ENCODE measurements at regions not wholly inside any gene's neighbourhood (a gene's known extent, or its start where the extent isn't known, plus 50 kb on each side); places are given as distances from the start of the nearest gene placed in this dataset.
A peak's percentile ranks its signal among the peaks of the same experiment; 100 is the strongest.
"Not testable (repeated sequence)": the region's sequence is repeated elsewhere in the genome, so short reads cannot be mapped to it uniquely, and the experiment has no call there.

DNA sequence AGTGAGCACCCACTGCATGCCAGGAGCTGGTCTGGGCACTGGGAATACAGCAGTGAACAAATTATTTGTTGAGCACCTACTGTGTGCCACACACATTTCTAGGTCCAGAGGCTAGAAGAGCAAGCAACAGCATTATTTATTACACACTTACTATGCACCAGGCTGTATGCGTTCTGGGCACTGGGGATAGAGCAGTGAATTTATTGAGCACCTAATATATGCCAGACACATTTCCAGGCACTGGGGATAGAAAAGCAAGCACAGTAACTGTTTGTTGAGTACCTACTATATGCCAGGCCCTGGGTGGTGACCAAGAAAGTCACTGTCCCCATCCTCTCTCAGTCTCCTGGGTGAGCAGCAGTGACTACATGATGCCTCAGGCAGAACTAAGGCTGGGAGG is 107.5 kb upstream of the NCOR2 start:
- no peak for DNase-seq (ENCODE audit: low spot score)

DNA sequence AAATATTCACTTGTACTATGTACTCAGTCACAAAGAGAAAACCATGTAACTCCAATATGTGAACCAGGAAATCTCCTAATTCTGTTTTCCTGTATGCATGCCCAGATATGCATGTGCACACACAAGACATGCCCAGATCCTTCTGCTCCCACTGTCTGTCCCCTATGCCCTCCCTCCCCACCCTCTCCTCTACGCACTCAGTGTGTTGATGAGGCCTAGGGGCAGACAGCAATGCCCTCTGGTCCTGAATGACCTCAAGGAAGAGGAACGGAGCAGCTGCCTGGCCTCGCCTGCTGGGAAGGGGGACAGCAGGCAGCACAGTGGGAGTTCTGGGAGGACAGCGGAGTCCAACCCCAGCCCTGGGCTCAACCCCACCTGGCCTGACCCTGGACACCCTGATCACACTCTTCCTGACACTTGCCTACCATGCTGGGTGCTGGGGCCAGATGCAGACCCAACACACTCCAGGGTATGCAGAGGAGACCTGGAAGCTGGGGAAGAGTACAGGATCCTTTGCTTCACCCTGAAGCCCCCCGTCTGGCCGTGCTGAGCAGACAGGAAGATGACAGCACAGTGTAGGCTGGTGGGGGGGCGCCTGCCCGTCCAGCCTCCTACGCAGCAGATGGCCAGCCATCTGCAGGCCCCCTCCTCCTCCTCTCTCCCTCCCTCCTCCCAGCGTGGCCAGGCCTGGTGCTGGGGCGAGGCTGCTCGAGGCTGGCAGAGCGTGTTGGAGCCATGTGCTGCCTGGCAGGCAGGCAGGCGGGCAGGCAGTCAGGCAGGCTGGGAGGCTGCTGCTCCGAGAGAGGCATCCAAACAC is 106.6 kb upstream of the NCOR2 start:
- DNase-seq (ENCODE audit: low spot score): peak; percentile 96

- not testable (repeated sequence) for DNase-seq (ENCODE audit: low spot score)
Observed at GRCh38 chr12:124669271-124669721, 101.9 kb upstream of the NCOR2 start.

DNA sequence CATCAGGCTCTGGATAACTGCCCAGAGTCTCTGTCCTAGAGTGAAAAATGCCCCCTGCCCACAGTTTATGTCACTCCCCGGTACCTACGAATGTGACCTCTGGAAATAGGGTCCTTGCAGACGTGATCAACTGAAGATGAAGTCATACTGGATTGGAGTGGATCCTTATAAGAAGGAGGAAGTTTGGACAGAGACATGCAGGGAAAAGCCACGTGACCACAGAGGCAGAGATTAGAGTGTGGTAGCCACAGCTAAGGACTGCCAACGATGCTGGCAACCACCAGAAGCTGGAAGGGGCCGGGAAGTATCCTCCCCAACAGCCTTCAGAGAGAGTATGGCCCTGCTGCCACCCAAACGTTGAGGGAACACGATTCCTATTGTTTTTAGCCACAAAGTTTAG is 101.2 kb upstream of the NCOR2 start:
- no peak for DNase-seq (ENCODE audit: low spot score)

GRCh38 chr12:124667506-124668326 is 100.3 kb upstream of the NCOR2 start:
- DNase-seq (ENCODE audit: low spot score): no peak

DNA sequence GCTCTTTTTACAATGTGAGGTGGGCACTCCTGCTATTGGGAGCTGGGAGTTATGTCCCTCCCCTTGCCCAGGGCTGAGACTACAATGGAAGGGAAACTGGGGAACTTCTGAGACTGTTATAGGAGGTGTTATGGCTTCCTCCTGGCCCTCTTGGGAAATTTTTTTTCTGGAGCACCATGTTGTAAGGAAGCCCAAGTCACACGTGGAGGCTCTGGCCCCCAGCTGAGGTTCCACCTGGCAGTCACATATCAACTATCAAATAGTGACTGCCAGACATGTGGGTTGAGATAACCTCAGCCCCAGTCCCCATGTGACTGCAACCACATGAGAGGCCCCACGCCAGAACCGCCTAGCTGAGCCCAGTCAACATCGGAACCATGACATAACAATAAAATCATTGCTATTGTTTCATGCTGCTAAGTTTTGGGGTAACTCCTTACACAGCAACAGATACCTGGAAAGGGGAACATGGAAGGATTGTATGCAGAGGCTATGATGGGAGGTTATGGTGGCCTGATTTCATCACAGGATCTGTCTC is 99.4 kb upstream of the NCOR2 start:
- DNase-seq (ENCODE audit: low spot score): no peak

DNA sequence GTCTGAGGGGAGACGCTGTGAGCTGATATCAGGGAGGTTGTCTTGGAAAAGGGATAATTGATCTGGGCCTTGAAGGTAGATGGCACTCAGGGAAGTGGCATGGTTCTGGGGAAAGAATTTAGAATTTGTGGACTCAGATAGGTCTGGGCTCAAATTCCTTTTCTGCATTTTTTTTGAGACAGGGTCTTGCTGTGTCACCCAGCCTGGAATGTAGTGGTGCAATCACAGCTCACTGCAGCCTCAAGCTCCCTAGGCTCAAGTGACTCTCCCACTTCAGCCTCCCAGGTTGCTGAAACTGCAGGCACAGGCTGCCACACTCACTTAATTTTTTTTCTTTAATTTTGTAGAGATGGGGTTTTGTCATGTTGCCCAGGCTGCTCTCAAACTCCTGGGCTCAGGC is 98.1 kb upstream of the NCOR2 start:
- DNase-seq (ENCODE audit: low spot score): no peak

GRCh38 chr12:124664395-124665111 is 97.1 kb upstream of the NCOR2 start:
- no peak for DNase-seq (ENCODE audit: low spot score)

DNA sequence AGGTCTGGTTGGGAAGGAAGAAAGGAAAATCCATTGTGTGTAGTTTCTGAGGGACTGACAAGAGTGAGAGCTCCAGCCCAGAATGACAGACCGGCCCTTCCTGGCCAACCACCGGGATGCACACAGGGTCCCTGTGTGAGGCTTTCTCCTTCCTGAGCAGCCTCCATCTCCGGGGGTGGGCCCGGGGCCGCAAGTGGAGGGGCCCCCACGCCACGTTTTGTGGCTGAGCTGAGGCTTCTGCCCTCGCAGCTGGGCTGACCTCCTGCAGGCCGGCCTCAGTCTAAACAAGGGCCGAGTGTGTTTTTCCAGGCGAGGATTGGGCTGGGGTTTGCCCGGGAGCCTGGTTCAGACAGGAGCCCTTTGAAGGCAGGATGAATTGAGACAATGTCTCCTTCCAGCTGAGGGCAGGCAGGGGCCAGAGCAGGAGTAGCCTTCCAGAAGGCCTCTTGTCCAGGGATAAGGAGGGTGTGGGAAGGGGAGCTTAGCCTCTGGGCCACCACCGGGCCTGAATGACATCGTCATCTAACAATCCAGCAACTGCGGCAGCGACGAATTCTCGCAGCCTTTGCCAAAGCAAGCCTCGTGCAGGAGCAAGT is 96.5 kb upstream of the NCOR2 start:
- DNase-seq (ENCODE audit: low spot score): peak; percentile 93

GRCh38 chr12:124663206-124663605 is 95.8 kb upstream of the NCOR2 start:
- peak; percentile 66 for DNase-seq (ENCODE audit: low spot score)

DNA sequence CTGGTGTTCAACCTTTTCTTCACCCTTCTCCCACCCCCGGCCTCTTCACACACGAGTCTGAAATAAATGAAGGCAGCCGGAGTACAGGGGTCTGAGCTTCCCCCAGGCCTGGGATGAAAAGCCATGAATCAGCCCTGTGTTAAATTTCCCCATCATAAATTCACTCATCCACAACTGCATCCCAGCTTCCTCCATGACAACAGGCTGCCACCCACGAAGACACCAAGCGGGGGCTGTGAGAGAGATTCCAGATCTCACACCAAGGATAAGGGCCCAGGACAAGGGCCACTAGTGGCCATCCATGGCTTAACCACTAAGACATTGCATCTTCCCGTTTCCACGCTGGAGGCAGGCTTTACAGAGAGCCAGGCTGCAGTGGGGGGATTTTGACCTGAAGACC is 93.9 kb upstream of the NCOR2 start:
- DNase-seq (ENCODE audit: low spot score): peak; percentile 70

- no peak for DNase-seq (ENCODE audit: low spot score)
Observed at GRCh38 chr12:124660851-124661250, 93.4 kb upstream of the NCOR2 start.

DNA sequence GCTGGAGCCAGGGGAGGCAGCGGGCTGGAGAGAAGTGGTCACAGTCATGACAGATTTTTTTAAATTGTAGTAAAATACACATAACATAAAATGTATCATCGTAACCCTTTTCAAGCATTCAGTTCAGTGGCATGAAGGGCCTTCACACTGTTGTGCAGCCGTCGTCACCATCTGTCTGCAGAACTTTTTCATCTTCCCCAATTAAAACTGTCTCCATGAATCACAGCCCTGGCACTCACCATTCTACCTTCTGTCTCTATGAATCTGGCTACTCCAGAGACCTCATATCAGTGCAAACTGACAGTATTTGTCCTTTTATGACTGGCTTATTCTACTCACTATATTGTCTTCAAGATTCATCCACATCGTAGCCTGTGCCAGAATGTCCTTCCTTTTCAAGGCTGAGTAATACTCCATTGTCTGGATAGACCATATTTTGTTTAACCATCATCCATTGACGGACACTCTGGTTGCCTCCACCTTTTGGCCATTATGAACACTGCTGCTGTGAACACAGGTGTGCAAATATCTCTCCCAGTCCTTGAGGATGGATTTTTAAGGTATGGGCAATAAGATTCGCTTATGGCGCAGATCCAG is 91.5 kb upstream of the NCOR2 start:
- no peak for DNase-seq (ENCODE audit: low spot score)

DNA sequence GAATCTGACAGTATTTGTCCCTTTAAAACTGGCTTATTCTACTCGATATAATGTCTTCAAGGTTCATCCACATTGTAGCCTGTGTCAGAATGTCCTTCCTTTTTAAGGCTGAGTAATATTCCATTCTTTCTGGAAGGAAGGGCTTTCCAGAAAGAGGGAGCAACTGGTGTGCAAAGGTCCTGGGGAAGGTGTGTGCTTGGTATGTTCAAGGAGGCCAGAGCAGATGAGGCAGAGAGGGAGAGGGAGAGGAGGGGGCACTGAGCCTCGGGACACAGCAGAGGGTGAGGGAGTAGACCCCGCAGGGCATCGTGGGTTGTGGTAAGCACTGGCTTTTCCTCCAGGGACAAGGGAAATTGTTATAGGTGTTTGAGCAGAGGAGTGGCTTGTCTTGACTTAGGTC is 90.9 kb upstream of the NCOR2 start:
- DNase-seq (ENCODE audit: low spot score): no peak

GRCh38 chr12:124656947-124657434 is 89.6 kb upstream of the NCOR2 start:
- DNase-seq (ENCODE audit: low spot score): no peak

GRCh38 chr12:124655698-124656516 is 88.5 kb upstream of the NCOR2 start:
- DNase-seq (ENCODE audit: low spot score): no peak

DNA sequence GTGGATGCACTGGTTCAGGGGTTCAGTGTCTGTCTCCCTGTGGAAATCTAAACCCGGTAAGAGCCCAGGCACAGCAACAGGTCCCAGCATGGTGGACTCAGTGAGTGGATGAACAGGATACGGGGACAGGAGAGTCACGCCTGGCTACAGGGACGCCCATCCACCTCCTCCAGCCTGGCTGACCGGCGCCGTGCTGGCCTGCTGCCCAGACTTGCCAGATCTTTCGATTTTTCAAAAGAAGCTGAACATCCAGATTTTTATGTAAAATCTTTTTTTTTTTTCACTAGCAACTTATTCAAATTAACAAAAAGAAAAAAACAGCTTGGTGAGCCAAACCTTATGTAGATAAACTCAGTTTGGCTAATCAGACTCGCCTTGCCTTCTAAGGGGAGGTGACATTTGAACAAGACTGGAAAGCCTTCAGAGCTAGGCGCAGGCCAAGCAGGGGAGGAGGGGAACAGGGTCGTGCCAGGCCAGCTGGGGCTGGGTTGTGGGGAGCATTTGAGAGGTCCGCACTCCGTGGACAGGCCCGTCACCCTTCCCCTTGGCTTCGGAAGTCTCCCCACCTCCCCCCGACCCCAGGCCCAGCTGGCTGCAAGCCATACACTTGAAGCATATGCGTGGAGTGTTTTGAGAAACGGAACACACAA is 87.8 kb upstream of the NCOR2 start:
- DNase-seq (ENCODE audit: low spot score): peak; percentile 89

DNA sequence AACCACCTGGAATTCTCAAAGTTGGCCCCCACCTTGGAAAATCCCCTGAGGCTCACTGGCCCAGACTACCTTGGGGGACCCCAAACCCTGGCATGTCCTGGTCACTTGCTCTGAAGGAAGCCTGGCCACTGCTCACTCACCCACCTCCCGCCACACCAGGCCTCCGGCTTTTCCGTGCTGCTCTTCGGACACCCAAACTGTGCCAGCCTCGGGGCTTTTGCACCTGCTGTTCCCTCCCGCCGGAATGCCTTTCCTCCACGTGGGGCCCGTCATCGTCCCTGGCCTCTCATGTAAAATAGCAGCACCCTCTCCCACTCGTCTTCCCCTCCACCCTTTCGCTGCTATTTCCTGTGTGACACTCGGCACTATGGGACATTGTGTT is 87.2 kb upstream of the NCOR2 start:
- DNase-seq (ENCODE audit: low spot score): no peak

DNA sequence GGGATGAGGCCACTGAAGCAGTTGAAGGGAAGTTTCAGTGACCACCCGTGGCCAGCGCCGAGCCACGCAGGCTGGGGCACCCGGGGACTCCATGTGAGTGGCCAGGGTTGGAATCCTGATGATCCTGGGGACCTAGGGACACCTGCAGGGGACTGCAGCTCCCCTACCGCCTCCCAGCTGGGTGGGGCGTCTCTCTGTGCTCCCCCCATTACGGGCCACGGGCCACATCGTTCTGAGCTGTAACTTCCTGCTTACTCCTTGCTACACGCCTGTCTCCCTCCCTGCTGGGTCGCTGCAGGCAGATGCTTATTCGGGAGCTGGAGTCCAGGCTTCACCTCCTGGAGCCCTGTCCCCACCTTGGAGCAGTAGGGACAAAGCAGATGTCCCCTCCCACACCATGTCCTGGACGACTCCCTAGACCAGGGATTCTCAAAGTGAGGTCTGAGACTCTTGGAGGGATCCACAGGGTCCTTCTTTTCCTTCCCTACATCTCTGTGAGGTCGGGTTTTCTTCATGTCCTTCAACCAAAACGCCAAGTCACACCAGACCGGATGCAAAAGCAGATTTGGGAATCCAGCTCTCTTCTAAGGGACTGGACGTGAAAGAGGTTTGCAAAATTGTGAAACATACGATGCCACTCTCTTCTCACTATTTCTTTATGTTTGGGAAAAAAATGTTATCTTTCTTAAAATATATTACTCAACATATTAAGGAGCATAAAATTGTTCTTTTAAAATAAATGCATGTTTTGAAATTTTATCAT is 85.9 kb upstream of the NCOR2 start:
- DNase-seq (ENCODE audit: low spot score): no peak
